GM19023 (cell line): ENCODE measurements at regions not wholly inside any gene's neighbourhood (a gene's known extent, or its start where the extent isn't known, plus 50 kb on each side); places are given as distances from the start of the nearest gene placed in this dataset.

Experiments
- ATAC-seq: cut with Tn5 transposase; IDR thresholded peaks from one replicate; pipeline ENCODE4 v1.9.1; 2021; ENCODE audit warnings: mild to moderate bottlenecking, moderate library complexity; ENCODE audit not compliant: unreplicated experiment

DNA sequence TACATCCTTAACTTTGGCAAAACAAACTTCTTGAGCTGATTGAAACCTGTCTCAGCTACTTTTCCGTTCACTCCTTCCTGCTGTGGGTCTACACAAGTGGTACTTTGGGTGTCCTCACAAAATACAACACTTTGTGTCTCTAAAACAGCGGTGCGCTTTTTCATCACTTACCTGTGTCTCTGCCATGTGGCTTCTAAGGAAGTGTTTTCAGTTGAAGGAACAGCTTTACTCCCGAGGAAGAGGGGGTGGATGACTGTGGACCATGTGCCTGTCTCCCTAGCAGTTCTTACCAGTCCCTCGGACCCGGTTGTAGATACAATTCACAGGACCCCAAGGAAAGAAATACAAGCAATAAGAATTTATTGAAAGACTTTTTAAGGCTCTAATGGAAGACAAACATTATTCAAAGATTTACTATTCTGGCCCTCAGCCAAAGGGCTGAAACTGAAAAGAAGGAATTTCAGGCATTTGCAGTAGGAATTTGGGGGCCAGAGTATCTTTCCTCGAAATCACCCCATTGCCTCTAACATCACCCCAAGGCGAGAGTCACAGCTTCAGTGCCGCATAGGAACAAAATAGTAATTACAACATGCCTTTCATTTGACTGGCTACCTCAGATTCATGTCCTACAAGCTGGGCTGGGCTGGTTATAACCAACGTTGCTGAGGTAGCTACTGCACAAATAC lies 246.3 kb downstream of the ACTR3B start:
- ATAC-seq, result no peak

GRCh38 chr7:153006452-153006851 lies 246.9 kb downstream of the ACTR3B start:
- ATAC-seq, result no peak

- ATAC-seq, result no peak
These were observed 247.4 kb downstream of the ACTR3B start for GRCh38 chr7:153006911-153007310.

- no peak for ATAC-seq
These were observed 250.9 kb downstream of the ACTR3B start for GRCh38 chr7:153010416-153010815.

DNA sequence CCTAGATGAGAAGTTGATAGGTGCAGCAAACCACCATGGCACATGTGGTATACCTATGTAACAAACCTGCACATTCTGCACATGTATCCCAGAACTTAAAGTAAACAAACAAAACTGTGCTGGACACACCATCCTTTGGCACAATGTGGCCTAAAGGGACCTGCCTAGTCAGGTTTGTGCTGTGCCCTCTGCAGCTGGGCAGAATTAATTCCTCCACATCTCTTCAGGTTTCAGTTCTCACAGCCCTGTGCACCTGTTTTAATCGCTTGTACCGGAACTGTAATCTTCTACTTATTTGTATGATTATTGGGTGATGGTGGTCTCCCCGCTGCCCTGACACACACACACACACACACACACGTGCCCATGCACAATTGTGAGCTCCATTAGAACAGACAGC lies 252.7 kb downstream of the ACTR3B start:
- ATAC-seq, result no peak

DNA sequence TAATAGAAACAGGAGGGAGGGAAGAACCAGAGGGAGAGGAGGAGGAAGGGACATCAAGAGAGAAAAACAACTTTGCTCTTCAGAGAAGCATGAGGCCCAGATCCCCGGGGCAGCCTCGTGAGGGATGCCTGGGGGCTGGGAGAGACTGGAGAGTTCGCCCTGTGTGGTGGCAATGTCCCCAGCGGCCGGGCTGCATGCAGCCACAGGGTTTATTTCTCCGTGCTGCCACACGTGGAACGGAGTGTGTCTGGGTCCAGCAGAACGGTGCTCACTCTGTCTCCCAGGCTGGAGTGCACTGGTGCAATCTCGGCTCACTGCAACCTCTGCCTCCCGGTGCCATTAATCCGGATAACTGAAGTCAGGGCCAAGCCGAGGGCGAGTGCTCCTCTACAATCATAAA lies 257.7 kb downstream of the ACTR3B start:
- no peak for ATAC-seq

- no peak for ATAC-seq
These were observed 262.0 kb downstream of the ACTR3B start for GRCh38 chr7:153021542-153021941.

- ATAC-seq, result no peak
These were observed 263.1 kb downstream of the ACTR3B start for GRCh38 chr7:153022475-153023193.

DNA sequence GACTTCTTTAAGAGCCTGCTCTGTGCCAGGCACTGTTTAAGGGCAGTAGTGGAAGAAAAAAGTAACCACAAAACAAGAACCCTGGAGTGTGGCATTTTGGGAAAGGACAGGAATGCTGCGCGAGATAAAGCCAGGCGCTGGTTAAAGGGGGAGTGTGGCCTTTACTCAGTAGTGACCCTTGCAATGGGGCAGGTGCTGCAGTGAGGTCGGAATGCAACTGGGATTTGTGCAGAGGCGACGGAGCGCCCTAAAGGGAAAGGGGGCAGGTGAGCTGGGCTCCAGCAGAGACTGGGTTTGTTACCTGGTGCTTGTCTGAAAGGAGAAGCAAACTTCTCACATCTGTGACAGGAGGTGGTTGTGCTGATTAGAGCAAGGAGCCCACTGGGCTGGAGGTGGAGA lies 263.6 kb downstream of the ACTR3B start:
- ATAC-seq, result no peak

GRCh38 chr7:153027210-153027609 lies 267.7 kb downstream of the ACTR3B start:
- no peak for ATAC-seq

DNA sequence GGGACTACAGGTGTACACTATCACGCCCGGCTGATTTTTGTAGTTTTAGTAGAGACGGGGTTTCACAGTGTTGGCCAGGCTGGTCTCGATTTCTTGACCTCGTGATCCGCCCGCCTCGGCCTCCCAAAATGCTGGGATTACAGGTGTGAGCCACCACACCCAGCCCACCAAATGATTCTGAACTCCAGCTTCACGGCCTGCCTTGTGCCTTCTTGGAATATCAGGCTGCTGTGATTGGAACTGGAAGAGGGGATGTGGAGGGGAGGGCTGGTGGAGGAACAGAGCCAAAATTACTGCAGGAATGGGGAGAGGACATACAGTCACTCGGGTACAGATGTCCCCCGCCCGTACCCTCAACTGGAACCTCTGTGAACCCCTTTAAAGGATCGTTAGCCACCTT lies 268.4 kb downstream of the ACTR3B start:
- no peak for ATAC-seq

GRCh38 chr7:153030976-153031375 lies 271.4 kb downstream of the ACTR3B start:
- no peak for ATAC-seq

- ATAC-seq, result no peak
These were observed 275.2 kb downstream of the ACTR3B start for GRCh38 chr7:153034791-153035190.

- ATAC-seq, result no peak
These were observed 277.0 kb downstream of the ACTR3B start for GRCh38 chr7:153036396-153037063.

DNA sequence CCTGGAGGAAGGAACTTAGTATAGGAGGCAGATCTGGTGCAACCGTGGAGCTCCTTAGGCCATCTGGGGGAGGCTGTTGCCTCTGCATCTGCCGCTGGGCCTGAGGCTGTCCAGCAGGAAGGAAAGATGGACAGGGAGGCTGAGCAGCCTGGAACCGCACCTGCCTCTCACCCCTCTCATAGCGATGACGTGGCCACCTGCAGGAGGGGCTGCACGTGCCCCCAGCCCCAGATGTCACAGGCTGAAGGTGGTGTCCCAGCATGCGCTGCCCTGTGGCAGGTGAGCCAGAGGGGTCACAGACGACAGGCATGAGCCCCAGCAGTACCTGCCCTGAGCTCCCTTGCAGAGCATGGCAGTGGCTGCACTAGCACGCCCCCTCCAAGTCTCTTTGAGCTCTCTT lies 283.9 kb downstream of the ACTR3B start:
- ATAC-seq, result no peak

- ATAC-seq, result no peak
These were observed 285.4 kb downstream of the ACTR3B start for GRCh38 chr7:153044981-153045380.

DNA sequence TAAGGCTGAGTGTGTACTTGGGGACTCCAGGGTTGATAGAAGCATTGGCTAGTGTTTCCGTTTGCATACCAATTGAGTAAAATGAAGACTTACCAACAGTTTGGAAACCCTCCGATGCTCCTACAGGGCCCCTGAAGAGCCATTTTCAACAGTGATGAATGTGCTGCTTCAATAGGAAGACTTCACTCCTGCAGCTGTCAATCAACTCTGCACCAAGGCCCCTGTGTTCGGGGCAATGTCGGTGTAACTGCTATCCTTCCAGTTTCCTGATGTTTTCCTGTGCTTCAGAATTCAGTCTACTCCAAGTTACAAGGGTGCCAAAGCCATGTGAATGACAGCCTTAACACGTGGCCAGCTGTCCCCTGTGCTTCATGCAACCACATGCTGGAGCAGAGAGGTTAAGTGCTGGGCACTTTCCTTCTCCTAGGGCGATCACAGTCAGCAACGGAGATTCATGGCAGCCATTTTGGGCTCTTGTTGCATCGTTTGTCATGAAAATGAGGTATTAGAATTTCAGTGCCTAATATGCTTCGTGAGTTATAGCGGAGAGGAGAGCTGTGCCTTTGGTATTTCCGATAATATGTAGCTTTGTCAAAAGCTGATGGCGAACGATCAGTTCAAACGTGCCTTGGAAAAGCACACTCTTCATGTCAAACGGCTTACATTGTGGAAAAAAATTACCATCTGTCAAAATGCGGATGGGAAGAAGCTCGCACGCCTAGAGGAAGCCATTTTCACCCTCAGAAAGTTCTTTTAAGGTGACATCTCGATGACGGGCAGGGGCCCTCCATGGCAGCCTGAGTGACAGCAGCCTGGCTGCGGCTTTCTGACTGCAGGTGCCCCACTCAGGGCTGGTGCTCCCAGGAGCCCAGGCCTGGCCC lies 287.8 kb downstream of the ACTR3B start:
- no peak for ATAC-seq

- no peak for ATAC-seq
These were observed 292.7 kb downstream of the ACTR3B start for GRCh38 chr7:153052206-153052605.

GRCh38 chr7:153061910-153062528 lies 302.5 kb downstream of the ACTR3B start:
- ATAC-seq, result no peak

GRCh38 chr7:153065051-153065450 lies 305.5 kb downstream of the ACTR3B start:
- ATAC-seq, result no peak

GRCh38 chr7:153066711-153067110 lies 307.2 kb downstream of the ACTR3B start:
- no peak for ATAC-seq
